ENCODE measurements at regions not wholly inside any gene's neighbourhood (a gene's known extent, or its start where the extent isn't known, plus 50 kb on each side); places are given as distances from the start of the nearest gene placed in this dataset.

DNA sequence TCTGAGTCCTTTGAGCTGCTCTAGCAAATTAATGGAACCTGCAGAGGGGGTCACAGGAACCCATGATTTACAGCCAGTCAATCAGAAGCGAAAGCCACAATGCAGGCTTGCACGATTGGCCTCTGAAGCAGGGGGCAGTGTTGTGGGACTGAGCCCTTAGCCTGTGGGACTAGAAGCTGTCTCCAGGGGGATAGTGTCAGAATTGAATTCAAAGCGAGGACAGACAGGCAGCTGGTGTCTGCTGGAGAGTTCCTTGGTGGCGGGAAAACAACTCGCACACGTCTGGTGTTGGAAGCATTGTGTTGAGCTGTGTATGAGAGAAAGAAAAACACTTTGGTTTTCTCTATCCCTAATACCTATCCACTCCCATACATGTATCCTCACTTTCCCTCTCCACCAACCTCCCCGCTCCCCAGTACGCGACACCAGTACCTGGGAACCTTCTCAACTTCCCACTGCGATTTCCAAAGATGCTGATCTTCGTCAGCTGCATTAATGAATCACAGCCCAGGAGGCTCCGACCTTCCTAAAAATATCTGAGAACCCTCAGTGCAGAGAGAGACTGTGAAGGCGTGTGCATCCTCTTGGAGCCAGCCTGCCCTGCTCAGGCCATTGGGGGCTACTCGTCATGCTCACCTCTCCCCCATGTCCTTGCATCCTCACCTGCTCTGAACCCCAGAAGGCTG, 88.2 kb downstream of the HS1BP3 start:
- Mint-ChIP-seq H3K4me3 (no peak overlapping the region), H3K4me1 (no peaks in the 10 kb centered on the region), H3K36me3 (ENCODE audit: low read depth) (no peaks in the 10 kb centered on the region), H3K27ac (no peak overlapping the region), H3K27me3 (peaks cover 9% of the 10 kb centered on the region), H3K9me3 (no peaks in the 10 kb centered on the region)
- CTCF ChIA-PET, result interaction anchor here (0.8 to 1.5 kb wide), 3 partner anchors 10 to 44 kb away, joined by 3 read pairs; no protein-coding TSS in a partner anchor
- no peak for DNase-seq
- POLR2A ChIA-PET, result no interaction called here

DNA sequence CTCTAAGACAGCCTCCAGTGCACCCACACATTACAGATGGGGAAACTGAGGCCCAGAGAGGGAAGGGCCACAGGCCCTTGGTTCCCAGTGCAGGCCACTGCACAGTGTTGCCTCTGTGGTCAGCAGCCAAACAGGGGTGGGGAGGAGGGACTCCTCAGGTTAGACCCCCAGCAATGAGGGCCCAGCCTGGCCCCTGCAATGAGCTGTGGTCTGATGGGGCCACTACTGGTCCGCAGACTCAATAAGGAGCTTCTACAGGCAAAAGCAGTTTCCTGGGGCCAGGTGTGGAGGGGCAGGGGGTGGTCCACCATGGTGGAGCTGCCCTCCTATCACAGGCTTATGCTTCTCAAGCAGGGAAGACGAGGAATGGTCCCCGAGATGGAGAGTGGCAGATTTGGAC, 87.6 kb downstream of the HS1BP3 start:
- H3K4me1 Mint-ChIP-seq, result no peaks in the 10 kb centered on the region
- no peak overlapping the region for H3K4me3 Mint-ChIP-seq
- ChIA-PET CTCF (interaction anchor here (0.7 to 1.5 kb wide), 4 partner anchors 10 to 45 kb away, joined by 3 to 7 read pairs (median 3); no protein-coding TSS in a partner anchor), POLR2A (no interaction called here)
- no peaks in the 10 kb centered on the region for H3K9me3 Mint-ChIP-seq
- DNase-seq, result no peak
- H3K36me3 Mint-ChIP-seq (ENCODE audit: low read depth), result no peaks in the 10 kb centered on the region
- peaks cover 6% of the 10 kb centered on the region for H3K27me3 Mint-ChIP-seq
- no peak overlapping the region for H3K27ac Mint-ChIP-seq

DNA sequence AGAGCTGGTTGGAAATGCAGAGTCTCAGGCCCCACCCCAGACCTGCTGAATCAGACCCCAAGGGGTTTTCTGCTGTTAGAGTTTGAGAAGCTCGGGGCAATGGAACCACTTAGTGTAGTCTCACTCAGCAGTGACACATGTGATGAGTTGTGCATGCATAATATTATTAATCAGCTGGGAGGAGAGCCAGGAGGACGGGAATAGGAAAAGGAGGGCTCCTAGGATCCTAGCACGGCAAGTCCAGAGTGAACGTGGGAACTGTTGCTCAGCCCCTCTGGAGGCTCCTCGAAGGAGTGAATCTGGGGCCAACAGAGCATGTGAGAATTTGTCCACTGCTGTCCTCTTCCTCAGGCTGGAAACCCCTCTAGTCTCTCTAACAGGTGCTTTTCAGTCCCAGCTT, 87.1 kb downstream of the HS1BP3 start:
- Mint-ChIP-seq H3K4me1 (no peaks in the 10 kb centered on the region), H3K27me3 (peaks cover 6% of the 10 kb centered on the region), H3K4me3 (no peak overlapping the region), H3K27ac (no peak overlapping the region), H3K9me3 (no peaks in the 10 kb centered on the region), H3K36me3 (ENCODE audit: low read depth) (no peaks in the 10 kb centered on the region)
- POLR2A ChIA-PET, result no interaction called here
- CTCF ChIA-PET, result interaction anchor here (0.7 to 1.5 kb wide), 4 partner anchors 10 to 46 kb away, joined by 3 to 7 read pairs (median 3); no protein-coding TSS in a partner anchor
- no peak for DNase-seq

DNA sequence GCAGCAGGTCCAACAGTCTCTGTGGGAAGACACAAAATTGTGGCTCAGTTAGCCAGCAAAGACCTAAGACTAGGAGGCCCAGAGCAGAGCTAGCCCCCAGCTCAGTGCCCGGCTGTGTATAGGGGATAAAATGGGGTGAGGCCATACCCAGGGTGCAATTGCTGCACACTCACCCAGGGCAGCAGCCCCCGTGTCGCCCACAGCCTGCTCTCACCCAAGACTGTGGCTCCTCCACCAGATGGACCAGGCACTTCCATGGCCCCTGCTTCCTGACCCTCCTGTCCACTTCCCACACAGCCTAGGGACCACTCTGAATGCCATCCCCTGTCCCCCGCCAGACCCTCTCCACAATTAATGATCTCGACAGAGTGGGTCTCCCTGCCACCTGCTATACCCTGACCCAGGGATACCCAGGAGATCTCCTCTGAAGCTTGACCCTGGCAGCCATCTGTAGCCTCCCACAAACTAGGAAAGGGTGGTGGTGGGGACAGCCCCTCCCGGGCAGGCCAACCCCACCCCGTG, 85.7 kb downstream of the HS1BP3 start:
- no peaks in the 10 kb centered on the region for H3K9me3 Mint-ChIP-seq
- no peak overlapping the region for H3K27ac Mint-ChIP-seq
- no peaks in the 10 kb centered on the region for H3K4me1 Mint-ChIP-seq
- DNase-seq, result no peak
- H3K4me3 Mint-ChIP-seq, result no peak overlapping the region
- ChIA-PET POLR2A (no interaction called here), CTCF (interaction anchor here (0.6 to 0.9 kb wide), 2 partner anchors 12 to 63 kb away, joined by 3 to 4 read pairs; no protein-coding TSS in a partner anchor)
- no peaks in the 10 kb centered on the region for H3K36me3 Mint-ChIP-seq (ENCODE audit: low read depth)
- peaks cover 6% of the 10 kb centered on the region for H3K27me3 Mint-ChIP-seq

DNA sequence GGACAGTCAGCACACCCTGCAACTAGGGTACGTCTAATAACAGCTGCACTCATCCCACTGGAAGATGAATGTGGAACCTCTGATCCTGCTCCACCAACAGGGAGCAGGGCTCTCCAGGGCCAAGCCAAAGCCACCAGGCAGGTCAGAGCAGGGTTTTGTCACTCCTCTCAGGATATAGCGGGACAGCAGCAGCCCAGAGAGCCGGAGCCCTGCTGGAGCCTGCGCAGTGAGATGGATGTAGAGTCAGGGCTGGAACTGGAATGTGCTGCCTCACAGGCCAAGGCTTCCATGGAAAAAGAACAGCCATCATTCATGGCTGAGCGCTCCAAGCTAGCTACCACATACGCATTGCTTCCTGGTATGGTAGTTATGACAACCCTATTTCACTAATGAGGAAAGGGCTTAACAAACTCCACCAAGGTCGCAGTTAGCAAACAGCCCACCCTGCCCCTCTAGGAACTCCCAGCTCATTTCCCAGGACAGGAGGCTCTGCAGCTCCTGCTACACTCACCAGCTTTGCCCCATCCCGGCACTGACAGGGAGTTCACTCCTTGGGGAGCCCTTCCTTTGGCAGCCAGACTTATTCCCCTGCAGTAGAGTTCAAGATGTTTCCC, 85.2 kb downstream of the HS1BP3 start:
- DNase-seq, result no peak
- ChIA-PET CTCF (interaction anchor here (0.6 to 1.4 kb wide), 4 partner anchors 11 to 62 kb away, joined by 3 to 4 read pairs (median 3); no protein-coding TSS in a partner anchor), POLR2A (interaction anchor here (0.6 kb wide), 1 partner anchor 34 kb away, joined by 3 read pairs; no protein-coding TSS in a partner anchor)
- H3K9me3 Mint-ChIP-seq, result no peaks in the 10 kb centered on the region
- peaks cover 6% of the 10 kb centered on the region for H3K27me3 Mint-ChIP-seq
- H3K27ac Mint-ChIP-seq, result no peak overlapping the region
- no peaks in the 10 kb centered on the region for H3K4me1 Mint-ChIP-seq
- H3K4me3 Mint-ChIP-seq, result no peak overlapping the region
- no peaks in the 10 kb centered on the region for H3K36me3 Mint-ChIP-seq (ENCODE audit: low read depth)

DNA sequence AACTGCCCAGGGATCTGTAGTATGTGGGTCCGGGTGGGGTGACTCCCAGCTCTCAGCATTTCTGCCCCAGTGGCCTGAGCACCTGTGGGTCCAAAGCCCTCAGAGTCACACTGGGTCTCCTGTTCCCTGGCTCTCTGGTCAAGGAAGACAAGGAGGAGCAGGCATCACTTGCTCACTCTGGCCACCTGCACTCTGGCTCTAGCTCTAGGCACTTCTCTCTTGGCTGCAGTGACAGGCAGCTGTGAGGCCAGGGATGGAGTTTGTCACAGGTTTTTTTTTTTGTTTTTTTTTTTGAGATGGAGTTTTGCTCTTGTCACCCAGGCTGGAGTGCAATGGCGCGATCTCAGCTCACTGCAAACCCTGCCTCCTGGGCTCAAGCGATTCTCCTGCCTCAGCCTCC, 84.6 kb downstream of the HS1BP3 start:
- CTCF ChIA-PET, result interaction anchor here (0.9 to 1.4 kb wide), 3 partner anchors 11 to 29 kb away, joined by 3 read pairs; no protein-coding TSS in a partner anchor
- POLR2A ChIA-PET, result interaction anchor here (0.6 kb wide), 1 partner anchor 33 kb away, joined by 3 read pairs; no protein-coding TSS in a partner anchor
- no peaks in the 10 kb centered on the region for H3K36me3 Mint-ChIP-seq (ENCODE audit: low read depth)

DNA sequence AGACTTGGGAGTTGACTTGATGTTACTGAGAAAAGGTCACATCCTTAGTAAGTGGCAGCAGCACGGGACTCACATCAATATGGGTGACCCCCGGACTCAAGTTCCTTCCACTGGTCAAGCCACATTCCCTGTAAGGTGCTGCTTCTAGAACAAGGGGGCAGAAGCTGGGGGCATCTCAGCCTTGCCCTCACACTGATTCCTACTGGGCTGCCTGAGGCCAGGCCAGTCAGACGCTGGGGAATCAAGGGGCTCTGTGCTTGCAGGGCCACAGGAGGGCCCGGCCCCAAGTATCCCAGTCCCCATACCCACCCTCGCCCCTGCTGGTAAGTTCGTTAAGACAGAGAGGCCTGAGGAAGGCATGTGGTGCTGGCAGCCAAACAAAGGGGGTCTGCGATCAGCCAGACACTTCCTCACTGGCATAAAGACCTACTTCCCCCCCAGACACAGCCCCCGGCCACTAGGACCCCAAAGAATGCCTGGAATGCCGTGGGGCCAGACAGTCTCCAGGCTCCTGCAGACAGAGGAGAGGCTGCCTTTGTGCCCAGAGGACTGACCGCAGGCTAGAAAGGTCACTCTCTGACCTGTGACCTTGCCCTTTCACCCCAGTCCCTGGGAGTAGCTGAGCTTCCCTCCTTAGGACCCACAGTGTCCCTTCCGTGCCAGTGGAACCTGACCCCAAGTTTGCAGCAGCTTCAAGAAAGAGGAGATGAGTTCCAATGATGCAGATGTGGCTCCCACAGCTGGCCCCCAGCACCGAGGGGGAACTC, 83.6 kb downstream of the HS1BP3 start:
- ChIA-PET POLR2A (no interaction called here), CTCF (interaction anchor here (1.4 kb wide), 1 partner anchor 18 kb away, joined by 3 read pairs; no protein-coding TSS in a partner anchor)
- no peak for DNase-seq
- no peaks in the 10 kb centered on the region for H3K9me3 Mint-ChIP-seq
- no peak overlapping the region for H3K27ac Mint-ChIP-seq
- H3K4me3 Mint-ChIP-seq, result no peak overlapping the region
- H3K27me3 Mint-ChIP-seq, result peaks cover 6% of the 10 kb centered on the region
- H3K4me1 Mint-ChIP-seq, result peaks cover 3% of the 10 kb centered on the region
- no peaks in the 10 kb centered on the region for H3K36me3 Mint-ChIP-seq (ENCODE audit: low read depth)

More for the DNA sequence above, 84.6 kb downstream of the HS1BP3 start:
- H3K27ac Mint-ChIP-seq, result no peak overlapping the region
- no peaks in the 10 kb centered on the region for H3K9me3 Mint-ChIP-seq
- H3K27me3 Mint-ChIP-seq, result peaks cover 6% of the 10 kb centered on the region
- no peak for DNase-seq
- H3K4me1 Mint-ChIP-seq, result no peaks in the 10 kb centered on the region
- H3K4me3 Mint-ChIP-seq, result no peak overlapping the region

Measured in activated CD4-positive, alpha-beta T cell treated with anti-CD3 and anti-CD28 coated beads, Interleukin-2, amount 10 ng/mL, durations not matched to agents 7 days and 5 days (primary cell).